ENCODE measurements at regions not wholly inside any gene's neighbourhood (a gene's known extent, or its start where the extent isn't known, plus 50 kb on each side); places are given as distances from the start of the nearest gene placed in this dataset.
"Not testable (repeated sequence)": the region's sequence is repeated elsewhere in the genome, so short reads cannot be mapped to it uniquely, and the experiment has no call there.

DNA sequence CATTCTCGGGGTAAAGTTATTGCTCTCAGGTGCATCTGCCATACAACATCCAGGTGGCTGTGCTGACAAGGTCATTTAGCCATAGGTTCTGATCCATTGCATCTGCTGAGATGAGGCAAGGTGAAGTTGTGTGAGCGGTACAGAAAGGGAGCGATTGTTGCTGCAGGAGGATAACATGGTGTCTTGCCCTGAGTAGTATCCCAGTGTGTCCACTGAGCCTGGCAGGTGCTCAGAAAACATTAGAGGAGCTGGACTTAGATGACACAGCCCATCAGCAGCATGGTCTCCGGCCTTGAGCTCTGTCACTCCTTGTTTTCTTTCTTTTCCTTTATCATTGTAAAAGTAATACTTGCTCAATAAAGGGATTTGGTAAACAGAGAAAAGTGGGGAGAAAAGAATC, 161.1 kb upstream of the ATP10A start:
- no peak for DNase-seq (ENCODE audit: low spot score)

DNA sequence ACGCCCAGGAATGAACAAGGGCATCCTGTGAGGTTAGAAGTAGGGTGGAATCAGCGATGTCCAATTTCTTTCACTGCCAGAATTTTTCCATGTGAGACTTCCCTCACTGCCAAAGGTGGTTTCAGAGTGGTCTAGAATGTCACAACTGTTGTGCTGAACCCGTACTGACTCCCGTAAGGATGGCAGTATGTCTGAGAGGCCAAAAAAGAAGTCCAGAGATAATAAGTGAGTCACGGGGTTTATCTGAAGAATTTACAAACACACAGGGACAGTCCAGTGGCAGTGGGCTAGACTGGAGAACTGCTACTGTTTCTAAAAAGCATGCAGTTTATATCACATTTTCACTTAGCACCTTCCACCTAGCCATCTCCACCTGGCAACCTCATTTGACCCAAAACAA, 160.6 kb upstream of the ATP10A start:
- DNase-seq (ENCODE audit: low spot score) = no peak

DNA sequence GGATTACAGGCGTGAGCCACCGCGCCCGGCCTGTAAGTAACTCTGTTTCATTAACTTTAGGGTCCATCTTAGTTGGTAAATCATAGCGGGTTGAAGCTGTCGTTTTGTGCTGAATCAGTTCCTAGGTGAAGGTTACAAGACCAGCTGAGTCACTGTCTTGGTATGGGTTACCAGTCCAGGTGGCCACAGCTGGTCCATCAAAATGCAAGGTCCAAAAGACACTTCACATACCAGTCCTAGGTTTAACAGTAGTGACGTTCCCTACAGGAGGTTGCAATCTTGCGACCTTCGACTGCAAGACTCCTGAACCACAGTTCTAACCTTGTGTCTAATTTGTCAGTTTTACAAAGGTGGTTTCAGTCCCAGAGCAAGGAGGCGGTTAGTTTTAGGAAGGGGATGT, 160.1 kb upstream of the ATP10A start:
- DNase-seq (ENCODE audit: low spot score) = no peak

DNA sequence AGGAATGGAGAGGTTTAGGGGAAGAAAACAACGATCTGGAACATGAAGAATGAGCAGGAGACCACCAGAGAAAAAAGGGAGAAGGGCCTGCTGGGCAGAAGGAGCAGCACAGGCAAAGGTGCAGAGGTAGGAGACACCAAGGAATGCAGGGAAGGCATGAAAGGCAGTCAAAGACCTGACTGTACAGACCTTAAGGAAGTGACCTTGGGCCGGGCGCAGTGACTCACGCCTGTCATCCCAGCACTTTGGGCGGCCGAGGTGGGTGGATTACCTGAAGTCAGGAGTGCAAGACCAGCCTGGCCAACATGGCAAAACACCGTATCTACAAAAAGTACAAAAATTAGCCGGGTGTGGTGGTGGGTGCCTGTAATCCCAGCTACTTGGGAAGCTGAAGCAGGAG, 157.7 kb upstream of the ATP10A start:
- DNase-seq (ENCODE audit: low spot score) = no peak

DNA sequence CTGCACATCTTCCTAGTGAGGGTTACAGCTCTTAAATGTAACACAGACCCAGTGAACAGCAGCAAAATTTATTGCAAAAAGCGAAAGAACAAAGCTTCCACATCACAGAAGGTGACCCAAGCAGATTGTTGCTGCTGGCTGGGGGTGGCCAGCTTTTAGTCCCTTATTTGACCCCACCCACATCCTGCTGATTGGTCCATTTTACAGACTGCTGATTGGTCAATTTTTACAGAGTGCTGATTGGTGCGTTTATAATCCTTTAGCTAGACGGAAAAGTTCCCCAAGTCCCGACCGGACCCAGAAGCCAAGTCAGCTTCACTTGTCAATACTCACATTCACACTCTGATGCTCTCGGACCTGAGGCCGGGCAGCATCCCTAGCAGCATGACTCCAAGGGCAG, 154.5 kb upstream of the ATP10A start:
- DNase-seq (ENCODE audit: low spot score) = no peak

DNA sequence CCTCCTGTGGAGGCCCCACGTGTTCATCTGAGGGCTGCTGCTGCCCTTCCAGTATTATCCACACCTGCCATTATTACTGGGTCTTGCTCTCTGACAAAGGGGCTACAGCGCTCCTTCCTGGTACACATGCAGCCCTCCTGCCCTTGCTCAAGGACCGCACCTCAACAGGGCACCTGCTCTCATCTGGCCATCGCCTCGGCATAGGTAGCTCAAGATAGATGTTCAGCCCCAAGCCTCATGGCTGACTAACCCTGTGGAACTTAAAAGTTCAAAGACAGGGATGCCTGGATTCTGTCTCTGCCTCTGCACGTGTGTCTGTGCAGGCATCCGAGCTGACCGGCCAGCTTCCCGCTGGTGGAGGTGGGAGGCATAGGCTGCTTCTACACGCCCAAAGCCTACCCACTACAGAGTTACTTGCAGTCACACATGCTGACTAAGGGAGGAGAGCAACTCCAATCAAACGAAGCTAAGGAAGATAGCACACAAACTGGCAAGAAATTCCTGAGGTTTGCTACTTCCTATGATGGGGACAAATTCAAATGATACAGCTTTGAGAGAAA, 152.5 kb upstream of the ATP10A start:
- DNase-seq (ENCODE audit: low spot score) = no peak

DNA sequence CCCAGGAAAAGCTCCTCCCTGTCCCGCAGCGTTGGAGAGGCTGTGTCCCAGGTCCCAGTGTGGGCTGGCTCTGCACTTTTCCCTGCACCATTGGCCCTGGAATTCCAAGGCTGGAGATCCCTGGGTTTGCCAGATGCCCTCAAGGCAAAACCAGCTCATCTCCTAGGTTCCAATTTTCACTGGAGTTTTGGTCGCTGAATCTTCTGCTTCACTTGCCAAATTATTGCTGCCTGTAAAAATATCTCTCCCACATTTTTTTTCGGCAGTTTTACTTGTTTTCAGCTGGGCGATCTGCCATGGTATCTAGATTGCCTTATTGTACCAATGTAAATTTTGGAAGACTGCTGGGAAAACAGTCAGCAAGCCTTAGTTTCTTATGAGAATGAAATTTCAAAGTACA, 150.9 kb upstream of the ATP10A start:
- peak; percentile 28 for DNase-seq (ENCODE audit: low spot score)

DNA sequence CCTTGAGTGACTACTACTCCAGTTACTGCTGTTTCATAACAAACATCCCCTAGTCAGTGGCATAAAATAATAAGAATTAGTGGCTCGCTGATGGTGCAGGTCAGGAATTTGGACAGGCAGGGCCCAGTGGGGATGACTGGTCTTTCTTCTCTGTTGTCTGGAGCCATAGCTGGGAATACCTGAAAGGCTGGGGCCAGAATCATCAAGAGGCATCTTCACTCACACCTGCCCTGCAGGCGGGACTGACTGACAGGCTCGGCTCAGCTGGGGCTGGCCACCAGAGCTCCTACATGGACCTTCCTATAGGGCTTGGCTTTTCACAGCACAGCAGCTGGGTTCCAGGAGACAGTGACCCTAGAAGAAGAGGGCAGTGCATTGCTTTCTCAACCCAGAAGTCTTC, 148.8 kb upstream of the ATP10A start:
- DNase-seq (ENCODE audit: low spot score) = no peak

DNA sequence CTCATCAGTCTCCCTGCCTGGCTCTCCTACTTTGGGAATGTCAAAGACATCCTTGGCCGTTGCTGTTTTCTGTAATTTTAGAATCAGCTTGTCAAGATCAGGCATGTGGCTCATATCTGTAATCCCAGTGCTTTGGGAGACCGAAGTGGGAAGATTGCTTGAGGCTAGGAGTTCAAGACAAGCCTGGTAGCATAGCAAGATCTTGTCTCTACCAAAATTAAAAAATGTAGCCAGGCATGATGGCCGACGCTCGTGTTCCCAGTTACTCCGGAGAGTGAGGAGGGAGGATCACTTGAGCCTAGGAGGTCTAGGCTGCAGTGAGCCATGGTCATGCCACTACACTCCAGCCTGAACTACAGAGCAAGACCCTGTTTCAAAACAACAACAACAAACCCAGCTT, 144.0 kb upstream of the ATP10A start:
- DNase-seq (ENCODE audit: low spot score) = no peak

DNA sequence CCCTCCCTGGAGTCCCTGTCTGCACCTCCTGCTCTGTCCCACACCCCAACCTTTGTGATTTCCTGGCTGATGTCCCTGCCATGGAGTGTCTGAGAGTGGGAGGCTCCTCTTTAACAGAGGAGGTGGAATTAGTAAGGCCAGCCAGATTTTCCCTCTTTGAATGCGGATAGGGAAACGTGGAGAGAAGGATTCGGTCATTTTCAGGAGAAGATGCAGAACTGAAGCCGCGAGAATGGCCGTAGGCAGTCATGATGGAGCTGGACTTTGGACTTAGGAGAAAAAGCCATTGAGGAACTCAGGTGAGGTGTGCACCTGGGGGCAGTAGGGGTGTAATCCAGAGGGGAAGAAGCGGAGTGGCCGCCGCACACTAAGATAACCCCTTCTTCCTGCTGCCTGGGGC, 138.1 kb upstream of the ATP10A start:
- no peak for DNase-seq (ENCODE audit: low spot score)

DNA sequence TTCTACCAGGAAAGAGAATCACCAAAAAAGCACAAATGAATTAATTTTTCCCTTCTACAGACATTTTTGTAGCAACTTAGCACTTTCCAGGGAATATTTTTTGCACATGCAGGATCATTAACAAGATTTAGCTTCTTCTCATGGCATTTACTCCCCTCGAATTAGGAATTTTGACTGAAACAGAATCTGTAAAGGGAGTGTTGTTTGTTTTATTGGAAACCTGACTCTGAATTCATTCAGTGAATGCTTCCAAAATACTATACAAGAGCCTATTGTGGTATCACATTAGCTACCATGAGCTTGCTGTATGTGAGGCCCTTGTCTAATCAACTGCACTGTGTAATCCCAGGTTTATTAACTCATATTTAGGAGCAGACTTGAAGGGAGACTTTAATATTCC, 130.4 kb upstream of the ATP10A start:
- DNase-seq (ENCODE audit: low spot score) = no peak

DNA sequence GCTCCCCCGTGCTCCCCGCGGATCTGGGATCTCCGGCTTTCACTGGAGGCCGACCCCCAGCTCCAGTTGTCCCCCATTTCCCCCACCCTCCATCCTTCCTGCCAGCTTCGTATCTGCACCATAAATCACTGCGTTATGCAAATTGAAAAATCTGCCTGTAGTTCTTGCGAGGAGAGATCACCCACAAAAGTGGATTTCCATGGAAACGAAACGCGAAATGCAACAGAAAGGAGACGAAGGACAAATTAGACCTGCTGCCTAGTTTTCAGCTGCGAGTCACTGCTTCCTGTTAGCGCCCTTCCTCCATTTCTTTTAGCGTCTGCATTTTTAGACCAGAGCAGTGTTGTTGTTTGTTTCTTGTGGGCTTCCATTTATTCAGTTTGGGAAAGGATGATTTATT, 127.1 kb upstream of the ATP10A start:
- peak; percentile 55 for DNase-seq (ENCODE audit: low spot score)

DNA sequence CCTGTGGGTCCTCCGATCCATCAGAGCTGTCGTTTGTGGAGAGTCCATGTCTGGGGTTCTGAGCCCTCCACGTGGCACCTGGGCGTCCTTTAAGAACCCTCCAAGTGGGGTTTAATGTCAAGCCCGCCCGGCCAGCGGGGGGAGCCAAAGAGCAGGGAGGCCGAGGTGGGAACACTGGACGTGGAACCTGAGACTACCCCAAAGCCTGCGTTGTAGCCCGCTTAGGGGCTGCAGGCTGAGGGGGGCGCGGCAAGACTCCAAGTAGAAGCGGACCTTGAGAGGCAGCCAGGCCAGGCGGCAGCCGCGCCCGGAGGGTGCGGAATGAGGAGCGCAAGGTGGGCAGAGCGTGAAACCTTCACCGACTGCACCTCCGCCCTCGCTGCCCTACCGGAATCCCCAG, 126.2 kb upstream of the ATP10A start:
- no peak for DNase-seq (ENCODE audit: low spot score)

DNA sequence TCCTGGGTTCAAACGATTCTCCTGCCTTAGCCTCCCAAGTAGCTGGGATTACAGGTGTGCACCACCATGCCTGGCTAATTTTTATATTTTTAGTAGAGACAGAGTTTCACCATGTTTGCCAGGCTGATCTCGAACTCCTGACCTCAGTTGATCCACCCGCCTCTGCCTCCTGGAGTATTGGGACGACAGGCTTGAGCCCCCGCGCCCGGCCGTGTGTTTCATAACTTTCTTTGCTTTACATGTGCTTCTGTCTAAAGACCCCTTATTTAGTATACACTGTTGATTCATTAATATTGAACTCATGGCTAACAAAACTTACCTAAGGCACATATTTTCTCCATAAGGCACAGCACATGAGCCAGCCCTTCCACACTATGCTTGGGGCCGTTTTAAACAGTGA, 125.6 kb upstream of the ATP10A start:
- DNase-seq (ENCODE audit: low spot score) = not testable (repeated sequence)

DNA sequence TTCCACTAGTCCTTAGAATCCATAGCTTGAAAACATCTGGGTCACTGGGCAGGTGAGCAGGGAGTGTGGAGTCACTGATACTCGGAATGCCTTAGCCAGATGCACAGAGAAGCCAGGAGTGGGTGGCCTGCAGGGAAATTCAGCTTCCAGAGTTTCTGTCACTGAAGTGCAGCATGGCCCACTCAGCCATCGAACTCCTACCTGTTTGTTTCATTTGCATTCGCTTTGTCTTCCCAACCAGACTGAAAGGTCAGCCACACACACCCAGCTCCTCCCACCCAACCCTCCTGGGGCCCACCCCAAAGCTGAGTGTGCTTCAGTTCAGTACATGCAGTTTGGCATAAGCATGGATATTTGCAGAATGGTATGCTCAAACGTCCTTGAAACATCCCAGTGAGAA, 124.5 kb upstream of the ATP10A start:
- DNase-seq (ENCODE audit: low spot score) = no peak

DNA sequence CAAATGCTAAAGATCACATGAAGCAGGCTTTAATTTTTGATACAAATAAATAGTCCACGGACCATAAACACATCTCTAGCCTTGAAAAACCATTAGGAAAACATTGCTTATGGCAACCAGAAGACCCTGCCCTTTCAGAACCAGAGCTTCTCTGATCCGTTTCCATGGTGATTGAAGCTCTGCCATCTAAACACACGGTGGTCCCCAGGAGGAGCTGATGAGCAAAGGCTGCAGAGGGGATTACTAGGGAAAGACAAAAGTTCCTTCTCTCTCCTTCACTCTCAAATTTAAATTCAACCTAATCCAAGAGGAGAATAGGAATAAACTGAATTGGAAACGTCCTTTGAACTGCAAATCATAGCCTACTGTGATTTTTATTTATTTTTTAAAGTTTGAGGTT, 122.0 kb upstream of the ATP10A start:
- no peak for DNase-seq (ENCODE audit: low spot score)

DNA sequence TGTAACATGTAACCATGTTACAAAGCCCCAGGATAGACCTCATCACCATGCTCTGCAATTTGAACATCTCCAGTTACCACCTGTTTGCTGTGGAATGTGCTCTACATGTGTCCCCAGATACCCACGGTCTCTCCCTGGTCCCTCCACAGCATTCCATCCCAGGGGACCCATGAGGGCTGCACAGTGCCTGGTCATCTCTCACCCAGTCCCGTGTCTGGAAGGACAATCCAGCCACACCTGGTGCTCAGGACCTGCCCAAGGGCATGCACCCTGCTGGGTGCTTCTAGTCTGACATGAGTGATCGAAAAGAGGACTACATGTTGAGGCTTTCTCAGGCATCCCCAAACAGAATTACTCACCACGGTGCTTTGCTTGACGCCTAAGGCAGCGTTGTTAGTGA, 119.6 kb upstream of the ATP10A start:
- DNase-seq (ENCODE audit: low spot score) = no peak

DNA sequence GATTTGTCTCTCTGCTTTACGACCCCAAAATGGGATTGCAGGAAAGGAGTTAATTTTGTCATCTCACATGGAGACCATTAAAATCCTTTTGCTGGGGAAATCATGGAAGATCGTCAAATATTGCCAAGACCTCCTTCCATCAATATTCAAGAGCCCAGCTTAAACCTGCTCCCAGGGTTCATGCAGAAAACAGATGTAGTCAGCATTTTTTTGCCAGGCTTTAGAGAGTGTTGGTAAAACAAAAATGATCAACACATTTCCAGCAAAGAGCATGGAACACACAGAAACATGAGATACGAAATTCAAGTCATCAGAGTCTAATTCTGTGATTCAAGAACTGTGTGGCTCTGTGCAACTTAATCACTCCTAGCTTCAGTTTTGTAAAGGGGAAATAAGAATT, 118.0 kb upstream of the ATP10A start:
- DNase-seq (ENCODE audit: low spot score) = no peak

DNA sequence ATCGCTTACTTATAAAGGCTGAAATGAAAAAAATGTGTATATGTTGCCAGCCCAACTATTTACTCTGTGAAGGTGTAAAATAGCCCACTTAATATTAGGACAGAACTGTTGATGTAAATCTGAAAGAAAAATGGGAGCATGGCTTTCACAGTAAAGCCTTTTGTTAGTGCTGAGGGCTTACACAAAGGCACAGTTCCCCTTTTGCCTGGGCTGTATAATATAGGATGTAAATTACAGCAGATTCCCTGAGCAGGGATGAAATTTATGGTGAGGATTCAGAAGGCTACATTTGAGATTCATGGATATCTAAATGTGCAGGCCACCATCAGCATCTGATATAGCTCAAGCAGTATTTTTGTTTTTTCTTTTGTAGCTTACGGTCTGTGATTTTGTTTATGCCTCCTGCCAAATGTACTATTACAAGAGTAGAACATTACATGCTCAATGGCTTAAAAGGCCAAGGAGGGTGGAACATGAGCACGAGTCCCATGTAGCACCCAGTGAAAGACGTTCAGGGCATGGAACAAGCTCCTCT, 109.1 kb upstream of the ATP10A start:
- no peak for DNase-seq (ENCODE audit: low spot score)

DNA sequence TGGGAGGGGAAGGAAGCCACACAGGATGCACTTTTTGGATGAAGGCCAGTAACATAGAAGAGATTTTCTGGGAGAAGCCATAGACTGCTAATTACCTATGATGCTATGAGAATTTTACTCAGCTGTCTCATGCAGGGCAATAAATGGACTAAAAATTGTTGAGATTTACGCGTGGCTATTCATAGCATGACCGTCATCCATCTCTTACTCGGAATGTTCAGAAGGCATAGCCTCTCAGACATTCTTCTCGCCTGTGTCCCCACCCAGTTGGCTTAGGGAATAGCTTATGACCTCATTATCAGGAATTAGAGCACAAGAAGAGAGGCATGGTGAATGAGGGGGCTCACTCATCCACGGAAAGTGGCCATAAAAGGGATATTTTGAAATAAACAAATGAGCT, 107.9 kb upstream of the ATP10A start:
- no peak for DNase-seq (ENCODE audit: low spot score)

DNA sequence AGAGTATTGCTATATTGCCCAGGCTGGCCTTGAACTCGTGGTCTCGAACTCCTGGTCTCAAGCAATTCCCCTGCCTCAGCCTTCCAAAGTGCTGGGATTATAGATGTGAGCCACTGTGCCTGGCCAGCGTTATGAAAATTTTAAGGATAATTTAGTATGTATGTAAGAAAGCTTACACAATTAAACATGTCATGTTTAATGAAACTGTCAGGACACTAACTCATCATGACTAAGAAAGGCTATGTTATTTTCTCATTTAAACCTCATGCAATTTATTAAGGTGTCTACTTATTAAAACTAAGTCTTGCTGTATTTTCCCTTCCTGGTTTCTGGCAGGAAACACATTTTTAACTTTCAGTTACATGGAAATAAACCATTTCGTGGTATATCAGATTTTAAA, 106.8 kb upstream of the ATP10A start:
- no peak for DNase-seq (ENCODE audit: low spot score)

DNA sequence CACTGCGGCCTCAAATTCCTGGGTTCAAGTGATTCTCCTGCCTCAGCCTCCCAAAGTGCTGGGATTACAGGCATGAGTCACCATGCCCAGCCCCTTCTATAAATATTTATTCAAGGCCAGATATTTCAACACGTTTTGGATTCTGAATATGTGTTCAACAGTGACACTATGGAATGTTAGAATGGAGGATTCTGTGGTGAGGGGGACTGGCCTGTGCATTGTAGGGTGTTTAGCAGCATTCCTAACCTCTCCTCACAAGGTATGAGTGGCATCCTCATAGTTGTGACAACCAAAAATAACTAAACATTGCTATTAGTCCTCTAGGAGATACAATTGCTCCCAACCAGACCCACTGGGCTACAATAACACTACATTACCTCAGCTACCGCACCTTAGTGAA, 104.0 kb upstream of the ATP10A start:
- DNase-seq (ENCODE audit: low spot score) = no peak

DNA sequence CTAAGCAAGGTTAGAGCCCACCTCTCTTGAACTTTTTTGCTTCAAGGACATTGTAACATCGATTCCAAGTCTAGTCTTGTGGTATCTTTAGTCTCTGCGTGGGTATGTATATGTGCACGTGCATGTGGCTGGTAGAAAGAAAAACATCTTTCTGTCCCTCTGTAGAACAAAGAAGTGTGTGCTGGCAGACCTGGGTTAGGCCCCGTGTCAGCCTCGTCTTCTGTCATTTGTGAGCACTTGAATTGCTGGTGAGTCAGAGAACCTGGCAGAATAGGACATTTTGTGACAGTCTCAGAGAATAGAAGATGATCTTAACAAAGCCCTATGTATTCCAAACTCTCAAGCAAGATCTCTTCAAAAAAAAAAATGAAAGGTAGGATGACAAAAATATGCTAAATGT, 102.2 kb upstream of the ATP10A start:
- DNase-seq (ENCODE audit: low spot score) = no peak

DNA sequence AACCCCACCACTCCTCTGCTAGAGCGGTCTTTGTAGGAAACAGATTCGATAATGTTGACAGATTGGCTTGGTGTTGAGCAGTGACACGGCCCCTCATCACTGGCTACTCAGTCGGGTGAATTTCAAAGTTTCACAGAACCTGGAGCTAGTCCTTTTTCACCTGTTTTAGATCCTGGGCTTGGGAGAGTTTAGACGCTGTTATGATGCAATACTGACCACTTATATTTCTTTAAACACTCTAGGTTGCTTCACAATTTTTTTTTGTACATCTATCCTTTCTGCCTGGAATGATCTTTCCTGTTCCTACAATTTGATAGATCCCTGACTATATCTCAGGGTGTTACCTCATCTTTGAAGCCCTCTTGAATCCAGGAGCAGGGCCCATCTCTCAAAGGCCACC, 97.1 kb upstream of the ATP10A start:
- DNase-seq (ENCODE audit: low spot score) = no peak

DNA sequence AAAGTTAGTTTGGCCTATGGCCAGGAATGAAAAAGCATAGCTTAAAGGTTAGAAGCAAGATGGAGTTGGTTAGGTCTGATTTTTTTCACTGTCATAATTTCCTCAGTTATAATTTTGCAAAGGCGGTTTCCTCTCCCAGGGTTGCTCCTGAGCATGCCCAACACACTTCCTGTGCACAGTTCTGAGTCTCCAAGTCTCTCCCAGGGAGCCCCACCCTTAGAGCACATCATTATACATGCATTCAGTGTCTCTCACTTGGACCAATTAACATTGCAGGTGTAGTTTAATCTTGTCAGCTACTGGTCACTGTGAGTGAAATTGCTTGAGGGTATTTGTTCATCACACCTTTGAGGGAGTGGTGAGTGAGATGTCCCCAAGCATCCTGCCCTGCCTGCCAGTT, 96.0 kb upstream of the ATP10A start:
- no peak for DNase-seq (ENCODE audit: low spot score)
